ENCODE measurements at regions not wholly inside any gene's neighbourhood (a gene's known extent, or its start where the extent isn't known, plus 50 kb on each side); places are given as distances from the start of the nearest gene placed in this dataset.

- peaks cover 3% of the 10 kb centered on the region; the same call in 1 of the 2 replicates for H3K27me3 Mint-ChIP-seq (ENCODE audit: insufficient read depth)
- peaks cover 12% of the 10 kb centered on the region for H3K9me3 Mint-ChIP-seq
- 0 out of 2 replicates have a peak, but pooled peaks cover 5% of the 10 kb centered on the region for H3K4me1 Mint-ChIP-seq (ENCODE audit: low read depth)
- H3K27ac Mint-ChIP-seq, result no peak overlapping the region
- TF ChIP-seq, protein P1, sequence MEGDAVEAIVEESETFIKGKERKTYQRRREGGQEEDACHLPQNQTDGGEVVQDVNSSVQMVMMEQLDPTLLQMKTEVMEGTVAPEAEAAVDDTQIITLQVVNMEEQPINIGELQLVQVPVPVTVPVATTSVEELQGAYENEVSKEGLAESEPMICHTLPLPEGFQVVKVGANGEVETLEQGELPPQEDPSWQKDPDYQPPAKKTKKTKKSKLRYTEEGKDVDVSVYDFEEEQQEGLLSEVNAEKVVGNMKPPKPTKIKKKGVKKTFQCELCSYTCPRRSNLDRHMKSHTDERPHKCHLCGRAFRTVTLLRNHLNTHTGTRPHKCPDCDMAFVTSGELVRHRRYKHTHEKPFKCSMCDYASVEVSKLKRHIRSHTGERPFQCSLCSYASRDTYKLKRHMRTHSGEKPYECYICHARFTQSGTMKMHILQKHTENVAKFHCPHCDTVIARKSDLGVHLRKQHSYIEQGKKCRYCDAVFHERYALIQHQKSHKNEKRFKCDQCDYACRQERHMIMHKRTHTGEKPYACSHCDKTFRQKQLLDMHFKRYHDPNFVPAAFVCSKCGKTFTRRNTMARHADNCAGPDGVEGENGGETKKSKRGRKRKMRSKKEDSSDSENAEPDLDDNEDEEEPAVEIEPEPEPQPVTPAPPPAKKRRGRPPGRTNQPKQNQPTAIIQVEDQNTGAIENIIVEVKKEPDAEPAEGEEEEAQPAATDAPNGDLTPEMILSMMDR (IDR thresholded peaks at IDR 0.05), result no peak
- H3K4me3 Mint-ChIP-seq, result no peak overlapping the region
- no peak for DNase-seq
- H3K36me3 Mint-ChIP-seq (ENCODE audit: low read depth), result peaks cover 11% of the 10 kb centered on the region; the same call in 1 of the 2 replicates
Observed at GRCh38 chr13:80265348-80265747, 75.6 kb downstream of the SPRY2 start.

DNA sequence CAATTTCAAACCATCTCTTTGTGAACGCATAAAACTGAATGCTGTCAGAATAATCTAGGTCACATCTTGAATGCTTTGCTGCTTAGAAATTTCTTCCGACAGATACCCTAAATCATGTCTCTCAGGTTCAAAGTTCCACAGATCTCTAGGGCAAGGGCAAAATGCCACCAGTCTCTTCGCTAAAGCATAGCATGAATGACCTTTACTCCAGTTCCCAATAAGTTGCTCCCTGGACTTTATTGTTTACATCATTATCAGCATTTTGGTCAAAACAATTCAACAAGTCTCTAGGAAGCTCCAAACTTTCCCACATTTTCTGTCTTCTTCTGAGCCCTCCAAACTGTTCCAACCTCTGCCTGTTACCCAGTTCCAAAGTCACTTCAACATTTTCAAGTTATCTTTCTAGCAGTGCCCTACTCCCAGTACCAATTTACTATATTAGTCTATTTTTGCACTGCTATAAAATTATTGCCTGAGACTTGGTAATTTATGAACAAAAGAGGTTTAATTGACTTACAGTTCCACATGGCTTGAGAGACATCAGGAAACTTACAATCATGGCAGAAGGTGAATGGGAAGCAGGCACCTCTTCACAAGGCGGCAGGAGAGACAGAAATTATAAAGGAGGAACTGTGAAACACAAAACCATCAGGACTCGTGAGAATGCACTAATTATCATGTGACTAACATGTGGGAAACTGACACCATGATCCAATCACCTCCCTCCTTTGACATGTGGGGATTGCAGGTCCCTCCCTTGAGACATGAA lies 77.0 kb downstream of the SPRY2 start:
- no peak overlapping the region for H3K4me3 Mint-ChIP-seq
- TF ChIP-seq, protein P1 (IDR thresholded peaks at IDR 0.05), result no peak
- no peak for DNase-seq
- H3K27me3 Mint-ChIP-seq (ENCODE audit: insufficient read depth), result peaks cover 3% of the 10 kb centered on the region; the same call in 1 of the 2 replicates
- H3K9me3 Mint-ChIP-seq, result peaks cover 12% of the 10 kb centered on the region
- H3K27ac Mint-ChIP-seq, result no peak overlapping the region
- peaks cover 11% of the 10 kb centered on the region; the same call in 1 of the 2 replicates for H3K36me3 Mint-ChIP-seq (ENCODE audit: low read depth)
- 0 out of 2 replicates have a peak, but pooled peaks cover 5% of the 10 kb centered on the region for H3K4me1 Mint-ChIP-seq (ENCODE audit: low read depth)

DNA sequence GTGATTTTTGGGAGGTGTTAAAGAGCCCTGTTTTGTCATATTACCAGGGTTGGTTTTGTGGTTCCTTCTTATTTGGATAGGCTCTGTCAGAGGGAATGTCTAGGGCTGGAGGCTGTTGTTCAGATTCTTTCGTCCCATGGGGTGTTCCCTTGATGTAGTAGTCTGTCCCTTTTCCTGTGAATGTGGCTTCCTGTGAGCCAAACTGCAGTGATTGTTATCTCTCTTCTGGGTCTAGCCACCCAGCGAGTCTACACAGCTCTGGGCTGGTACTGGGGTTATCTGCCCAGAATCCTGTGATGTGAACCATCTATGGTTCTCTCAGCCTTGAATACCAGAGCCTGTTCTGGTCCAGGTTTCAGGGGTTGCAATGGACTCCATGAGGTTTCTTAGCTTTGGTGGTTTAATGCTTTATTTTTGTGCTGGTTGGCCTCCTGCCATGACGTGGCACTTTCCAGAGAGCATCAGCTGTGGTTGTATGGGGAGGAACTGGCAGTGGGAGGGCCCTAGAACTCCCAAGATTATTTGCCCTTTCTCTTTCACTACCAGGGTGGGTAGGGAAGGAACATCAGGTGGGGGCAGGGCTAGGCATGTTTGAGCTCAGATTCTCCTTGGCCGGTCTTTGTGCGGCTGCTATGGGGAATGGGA lies 78.8 kb downstream of the SPRY2 start:
- Mint-ChIP-seq H3K4me3 (no peak overlapping the region), H3K36me3 (ENCODE audit: low read depth) (peaks cover 11% of the 10 kb centered on the region; the same call in 1 of the 2 replicates), H3K27me3 (ENCODE audit: insufficient read depth) (peaks cover 3% of the 10 kb centered on the region; the same call in 1 of the 2 replicates), H3K4me1 (ENCODE audit: low read depth) (0 out of 2 replicates have a peak, but pooled peaks cover 5% of the 10 kb centered on the region), H3K9me3 (peaks cover 12% of the 10 kb centered on the region), H3K27ac (no peak overlapping the region)
- DNase-seq, result no peak
- TF ChIP-seq, protein P1 (IDR thresholded peaks at IDR 0.05), result no peak

- H3K27ac Mint-ChIP-seq, result no peak overlapping the region
- no peak for DNase-seq
- no peak overlapping the region for H3K4me3 Mint-ChIP-seq
- peaks cover 1% of the 10 kb centered on the region; the same call in 1 of the 2 replicates for H3K27me3 Mint-ChIP-seq (ENCODE audit: insufficient read depth)
- H3K36me3 Mint-ChIP-seq (ENCODE audit: low read depth), result peaks cover 9% of the 10 kb centered on the region; the same call in 1 of the 2 replicates
- TF ChIP-seq, protein P1 (IDR thresholded peaks at IDR 0.05), result no peak
- H3K9me3 Mint-ChIP-seq, result peaks cover 10% of the 10 kb centered on the region
- 0 out of 2 replicates have a peak, but pooled peaks cover 5% of the 10 kb centered on the region for H3K4me1 Mint-ChIP-seq (ENCODE audit: low read depth)
Observed at GRCh38 chr13:80259159-80259558, 81.8 kb downstream of the SPRY2 start.

GRCh38 chr13:80256352-80256932 lies 84.5 kb downstream of the SPRY2 start:
- TF ChIP-seq, protein P1 (IDR thresholded peaks at IDR 0.05), result no peak
- no peak overlapping the region for H3K27ac Mint-ChIP-seq
- no peak for DNase-seq
- H3K4me1 Mint-ChIP-seq (ENCODE audit: low read depth), result no peaks in the 10 kb centered on the region
- H3K9me3 Mint-ChIP-seq, result no peaks in the 10 kb centered on the region
- peaks cover 5% of the 10 kb centered on the region; the same call in 1 of the 2 replicates for H3K36me3 Mint-ChIP-seq (ENCODE audit: low read depth)
- peaks cover 4% of the 10 kb centered on the region for H3K27me3 Mint-ChIP-seq (ENCODE audit: insufficient read depth)
- no peak overlapping the region for H3K4me3 Mint-ChIP-seq

Measured in HFFc6 (cell line).